ENCODE measurements at regions not wholly inside any gene's neighbourhood (a gene's known extent, or its start where the extent isn't known, plus 50 kb on each side); places are given as distances from the start of the nearest gene placed in this dataset.

DNA sequence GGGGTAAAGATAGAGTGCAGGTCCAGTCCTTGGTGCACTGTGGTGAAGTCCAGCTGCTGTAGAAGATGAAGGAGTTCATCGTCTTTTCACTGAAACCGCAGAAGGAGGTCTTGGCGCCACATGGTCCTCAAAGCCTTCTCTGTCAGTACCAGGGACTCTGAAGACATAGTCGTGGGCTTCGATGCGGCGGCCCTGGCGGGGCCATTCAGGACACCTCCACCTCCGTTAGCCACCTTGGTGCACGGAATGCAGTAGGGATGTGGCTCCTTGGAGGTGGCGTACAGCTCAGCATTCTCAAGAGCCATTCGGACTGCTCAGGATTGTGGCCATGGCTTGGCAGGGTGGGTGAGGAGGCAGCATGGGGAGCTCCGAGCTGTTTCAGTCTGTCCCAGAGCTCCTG, 418.8 kb downstream of the SUCLG1 start:
- Histone ChIP-seq H3F3A (ENCODE audit: control insufficient read depth, insufficient read depth) (no peaks in the 10 kb centered on the region), H3K27ac (ENCODE audit: low read depth, low read length) (no peak overlapping the region), H3K4me1 (ENCODE audit: control insufficient read depth, low read length) (no peaks in the 10 kb centered on the region), H3K4me3 (ENCODE audit: low read length) (no peak overlapping the region), H3K9me3 (ENCODE audit: control insufficient read depth, insufficient read depth, low read length) (no peaks in the 10 kb centered on the region), H3K4me2 (ENCODE audit: low read length) (no peak overlapping the region), H3K9me2 (replicated peaks; ENCODE audit: control insufficient read depth, low read length) (no peaks in the 10 kb centered on the region), H3K36me3 (ENCODE audit: control insufficient read depth, low read length) (no peaks in the 10 kb centered on the region), H4K20me1 (ENCODE audit: control insufficient read depth, insufficient read depth, low read depth, low read length) (no peaks in the 10 kb centered on the region), H3K79me2 (ENCODE audit: control insufficient read depth, low read length) (no peaks in the 10 kb centered on the region), H3K27me3 (ENCODE audit: control insufficient read depth, low read length) (no peaks in the 10 kb centered on the region; the same call in 1 of the 2 replicates)
- TF ChIP-seq EZH2phosphoT487 (IDR thresholded peaks at IDR 0.05; ENCODE audit: borderline replicate concordance, low read length) = no peak
- TF ChIP-seq, protein P1, sequence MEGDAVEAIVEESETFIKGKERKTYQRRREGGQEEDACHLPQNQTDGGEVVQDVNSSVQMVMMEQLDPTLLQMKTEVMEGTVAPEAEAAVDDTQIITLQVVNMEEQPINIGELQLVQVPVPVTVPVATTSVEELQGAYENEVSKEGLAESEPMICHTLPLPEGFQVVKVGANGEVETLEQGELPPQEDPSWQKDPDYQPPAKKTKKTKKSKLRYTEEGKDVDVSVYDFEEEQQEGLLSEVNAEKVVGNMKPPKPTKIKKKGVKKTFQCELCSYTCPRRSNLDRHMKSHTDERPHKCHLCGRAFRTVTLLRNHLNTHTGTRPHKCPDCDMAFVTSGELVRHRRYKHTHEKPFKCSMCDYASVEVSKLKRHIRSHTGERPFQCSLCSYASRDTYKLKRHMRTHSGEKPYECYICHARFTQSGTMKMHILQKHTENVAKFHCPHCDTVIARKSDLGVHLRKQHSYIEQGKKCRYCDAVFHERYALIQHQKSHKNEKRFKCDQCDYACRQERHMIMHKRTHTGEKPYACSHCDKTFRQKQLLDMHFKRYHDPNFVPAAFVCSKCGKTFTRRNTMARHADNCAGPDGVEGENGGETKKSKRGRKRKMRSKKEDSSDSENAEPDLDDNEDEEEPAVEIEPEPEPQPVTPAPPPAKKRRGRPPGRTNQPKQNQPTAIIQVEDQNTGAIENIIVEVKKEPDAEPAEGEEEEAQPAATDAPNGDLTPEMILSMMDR (IDR thresholded peaks at IDR 0.05; ENCODE audit: low read depth, low read length, poor library complexity, severe bottlenecking) = no peak

DNA sequence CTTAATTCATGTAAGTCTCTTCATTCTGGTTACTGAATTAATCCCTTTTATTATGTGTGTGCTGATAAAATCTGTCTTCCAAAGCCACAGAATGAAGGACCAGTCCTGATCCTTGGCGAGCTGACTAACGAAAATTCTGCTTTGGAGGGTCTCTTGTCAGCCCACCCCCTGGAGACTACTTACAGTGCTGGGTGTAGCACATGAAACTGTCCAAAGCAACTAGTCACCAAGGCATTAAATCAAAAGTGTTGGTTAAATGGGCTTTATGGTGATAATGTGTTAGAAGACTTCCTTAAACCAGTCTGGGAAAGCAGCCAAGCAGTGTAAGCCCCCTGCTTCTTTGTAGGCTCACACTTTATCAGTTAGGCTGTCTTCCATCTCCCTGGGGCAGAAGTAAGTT, 420.2 kb downstream of the SUCLG1 start:
- Histone ChIP-seq H3K4me1 (ENCODE audit: control insufficient read depth, low read length) (no peaks in the 10 kb centered on the region), H3K79me2 (ENCODE audit: control insufficient read depth, low read length) (no peaks in the 10 kb centered on the region), H3K9me3 (ENCODE audit: control insufficient read depth, insufficient read depth, low read length) (no peaks in the 10 kb centered on the region), H3K36me3 (ENCODE audit: control insufficient read depth, low read length) (no peaks in the 10 kb centered on the region), H3K4me2 (ENCODE audit: low read length) (no peak overlapping the region), H3F3A (ENCODE audit: control insufficient read depth, insufficient read depth) (no peaks in the 10 kb centered on the region), H3K9me2 (replicated peaks; ENCODE audit: control insufficient read depth, low read length) (no peaks in the 10 kb centered on the region), H3K4me3 (ENCODE audit: low read length) (no peak overlapping the region), H3K27me3 (ENCODE audit: control insufficient read depth, low read length) (no peaks in the 10 kb centered on the region; the same call in 1 of the 2 replicates), H3K27ac (ENCODE audit: low read depth, low read length) (no peak overlapping the region), H4K20me1 (ENCODE audit: control insufficient read depth, insufficient read depth, low read depth, low read length) (no peaks in the 10 kb centered on the region)
- no peak for TF ChIP-seq EZH2phosphoT487 (IDR thresholded peaks at IDR 0.05; ENCODE audit: borderline replicate concordance, low read length)
- TF ChIP-seq, protein P1 (IDR thresholded peaks at IDR 0.05; ENCODE audit: low read depth, low read length, poor library complexity, severe bottlenecking) = no peak

- Histone ChIP-seq H4K20me1 (ENCODE audit: control insufficient read depth, insufficient read depth, low read depth, low read length) (no peaks in the 10 kb centered on the region), H3K4me3 (ENCODE audit: low read length) (no peak overlapping the region), H3F3A (ENCODE audit: control insufficient read depth, insufficient read depth) (no peaks in the 10 kb centered on the region), H3K79me2 (ENCODE audit: control insufficient read depth, low read length) (no peaks in the 10 kb centered on the region), H3K9me3 (ENCODE audit: control insufficient read depth, insufficient read depth, low read length) (no peaks in the 10 kb centered on the region), H3K4me2 (ENCODE audit: low read length) (no peak overlapping the region), H3K9me2 (replicated peaks; ENCODE audit: control insufficient read depth, low read length) (no peaks in the 10 kb centered on the region), H3K27ac (ENCODE audit: low read depth, low read length) (no peak overlapping the region), H3K27me3 (ENCODE audit: control insufficient read depth, low read length) (no peaks in the 10 kb centered on the region), H3K4me1 (ENCODE audit: control insufficient read depth, low read length) (no peaks in the 10 kb centered on the region), H3K36me3 (ENCODE audit: control insufficient read depth, low read length) (no peaks in the 10 kb centered on the region)
- TF ChIP-seq EZH2phosphoT487 (IDR thresholded peaks at IDR 0.05; ENCODE audit: borderline replicate concordance, low read length) = no peak
- TF ChIP-seq, protein P1 (IDR thresholded peaks at IDR 0.05; ENCODE audit: low read depth, low read length, poor library complexity, severe bottlenecking) = no peak
These were observed 425.6 kb downstream of the SUCLG1 start for GRCh38 chr2:84033347-84033974.

All from DOHH2 (cell line).